HG03095 (cell line): ENCODE measurements at regions not wholly inside any gene's neighbourhood (a gene's known extent, or its start where the extent isn't known, plus 50 kb on each side); places are given as distances from the start of the nearest gene placed in this dataset.
"Not testable (repeated sequence)": the region's sequence is repeated elsewhere in the genome, so short reads cannot be mapped to it uniquely, and the experiment has no call there.

Experiments
- ATAC-seq: cut with Tn5 transposase; IDR thresholded peaks from one replicate; pipeline ENCODE4 v1.9.1; 2021; ENCODE audit warnings: moderate library complexity; ENCODE audit not compliant: unreplicated experiment

- no peak for ATAC-seq
These were observed 1708.5 kb downstream of the BRINP3 start for GRCh38 chr1:188769181-188769580.

GRCh38 chr1:188769936-188770335 is 1707.7 kb downstream of the BRINP3 start:
- ATAC-seq = no peak

DNA sequence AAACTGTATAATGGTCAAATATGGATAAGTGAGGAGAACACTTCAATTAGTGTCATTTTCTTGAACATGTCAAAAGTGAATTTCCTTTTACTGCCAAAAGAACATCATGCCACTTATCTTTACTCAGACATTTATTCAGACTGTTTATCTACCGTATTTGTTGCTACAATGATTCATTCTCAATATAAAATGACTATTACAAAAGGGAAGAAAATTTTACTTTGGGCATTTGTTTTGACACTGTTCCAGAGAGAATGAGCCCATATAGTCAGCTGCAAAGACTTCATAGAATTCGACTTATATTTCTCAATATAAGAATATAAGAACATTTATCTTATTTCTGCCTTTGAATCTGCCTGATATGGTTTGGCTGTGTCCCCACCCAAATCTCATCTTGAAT is 1699.1 kb downstream of the BRINP3 start:
- ATAC-seq = no peak

- peak; percentile 97 for ATAC-seq
These were observed 1695.3 kb downstream of the BRINP3 start for GRCh38 chr1:188782220-188782841.

- ATAC-seq = no peak
These were observed 1682.7 kb downstream of the BRINP3 start for GRCh38 chr1:188794969-188795368.

GRCh38 chr1:188812153-188812552 is 1665.5 kb downstream of the BRINP3 start:
- ATAC-seq = not testable (repeated sequence)

- not testable (repeated sequence) for ATAC-seq
These were observed 1664.7 kb downstream of the BRINP3 start for GRCh38 chr1:188812836-188813573.

DNA sequence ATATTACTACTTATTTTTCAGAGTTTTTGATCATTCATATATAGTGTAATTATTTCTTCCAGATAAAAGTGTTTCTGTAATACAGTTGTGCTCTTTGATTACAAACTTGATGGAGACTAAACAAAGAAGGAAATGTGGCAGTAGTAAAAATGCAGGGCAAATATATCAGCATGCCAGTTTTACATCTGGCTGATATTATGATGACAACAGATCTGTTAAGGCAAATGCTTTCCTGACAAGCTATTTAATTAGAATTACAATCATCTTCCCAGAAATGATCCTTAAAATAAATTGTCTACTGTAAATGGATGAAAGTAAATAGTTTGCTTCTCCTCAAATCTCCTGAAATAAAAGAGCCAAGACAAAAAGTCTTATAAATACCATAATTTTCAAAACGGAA is 1659.8 kb downstream of the BRINP3 start:
- no peak for ATAC-seq

GRCh38 chr1:188822248-188822647 is 1655.4 kb downstream of the BRINP3 start:
- ATAC-seq = no peak

DNA sequence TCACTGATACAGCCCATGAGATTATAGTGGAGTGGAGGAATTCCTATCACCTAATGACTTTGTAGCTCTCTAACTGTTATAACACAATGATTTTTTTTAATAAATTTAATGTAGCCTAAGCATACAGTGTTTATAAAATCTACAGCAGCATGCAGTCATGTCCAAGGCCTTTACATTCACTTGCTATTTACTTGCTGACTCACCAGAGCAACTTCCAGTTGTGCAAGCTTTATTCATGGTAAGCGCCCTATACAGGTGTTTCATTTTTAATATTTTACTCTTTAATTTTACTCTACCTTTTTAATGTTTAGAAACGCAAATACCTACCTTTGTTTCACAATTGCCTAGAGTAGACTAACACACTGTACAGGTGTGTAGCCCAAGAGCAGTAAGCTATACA is 1652.2 kb downstream of the BRINP3 start:
- no peak for ATAC-seq

DNA sequence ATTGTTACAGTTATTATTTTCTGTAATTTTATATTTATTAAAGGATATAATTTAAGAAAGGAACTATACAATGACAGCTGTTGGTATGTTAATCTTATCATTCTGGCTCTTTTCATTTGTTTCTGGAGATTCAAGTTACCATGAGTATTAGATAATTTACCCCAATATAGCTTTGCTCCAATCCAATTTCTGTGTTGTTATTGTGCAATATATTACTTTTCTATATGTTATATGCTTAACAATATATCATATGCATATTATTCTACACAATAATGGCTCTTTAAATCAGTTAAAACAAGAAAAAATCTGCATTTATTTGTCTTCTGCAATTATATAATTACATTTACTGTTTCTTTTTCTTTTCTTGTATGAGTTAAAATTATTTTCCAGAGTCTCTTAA is 1650.9 kb downstream of the BRINP3 start:
- no peak for ATAC-seq

DNA sequence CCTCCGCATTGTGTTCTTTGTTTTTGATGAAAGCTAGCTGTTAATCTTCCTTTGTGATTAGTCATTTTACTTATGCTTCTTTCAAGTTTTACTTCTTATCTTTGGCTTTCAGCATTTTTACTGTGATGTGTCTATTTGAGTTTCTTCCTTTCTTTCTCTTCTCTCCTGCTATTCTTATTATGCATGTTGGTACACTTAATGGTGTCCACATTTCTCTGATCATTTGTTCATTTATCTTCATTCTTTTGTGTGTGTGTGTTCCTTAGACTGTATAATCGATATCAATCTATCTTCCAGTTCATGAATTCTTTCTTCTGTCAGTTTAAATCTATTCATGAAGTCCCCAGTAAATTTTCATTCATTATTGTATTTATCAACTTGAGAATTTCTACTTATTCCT is 1650.3 kb downstream of the BRINP3 start:
- ATAC-seq = no peak

DNA sequence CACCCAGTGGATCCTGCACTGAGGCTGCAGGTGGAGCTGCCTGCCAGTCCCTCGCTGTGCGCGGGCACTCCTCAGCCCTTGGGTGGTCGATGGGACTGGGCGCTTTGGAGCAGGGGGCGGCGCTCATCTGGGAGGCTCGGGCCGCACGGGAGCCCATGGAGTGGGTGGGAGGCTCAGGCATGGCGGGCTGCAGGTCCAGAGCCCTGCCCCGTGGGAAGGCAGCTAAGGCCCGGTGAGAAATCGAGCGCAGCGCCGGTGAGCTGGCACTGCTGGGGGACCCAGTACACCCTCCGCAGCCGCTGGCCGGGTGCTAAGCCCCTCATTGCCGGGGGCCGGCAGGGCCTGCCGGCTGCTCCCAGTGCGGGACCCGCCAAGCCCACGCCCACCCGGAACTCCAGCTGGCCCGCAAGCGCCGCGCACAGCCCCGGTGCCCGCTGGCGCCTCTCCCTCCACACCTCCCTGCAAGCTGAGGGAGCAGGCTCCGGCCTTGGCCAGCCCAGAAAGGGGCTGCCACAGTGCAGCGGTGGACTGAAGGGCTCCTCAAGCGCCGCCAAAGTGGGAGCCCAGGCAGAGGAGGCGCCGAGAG is 1636.5 kb downstream of the BRINP3 start:
- not testable (repeated sequence) for ATAC-seq

GRCh38 chr1:188846468-188846867 is 1631.2 kb downstream of the BRINP3 start:
- no peak for ATAC-seq

DNA sequence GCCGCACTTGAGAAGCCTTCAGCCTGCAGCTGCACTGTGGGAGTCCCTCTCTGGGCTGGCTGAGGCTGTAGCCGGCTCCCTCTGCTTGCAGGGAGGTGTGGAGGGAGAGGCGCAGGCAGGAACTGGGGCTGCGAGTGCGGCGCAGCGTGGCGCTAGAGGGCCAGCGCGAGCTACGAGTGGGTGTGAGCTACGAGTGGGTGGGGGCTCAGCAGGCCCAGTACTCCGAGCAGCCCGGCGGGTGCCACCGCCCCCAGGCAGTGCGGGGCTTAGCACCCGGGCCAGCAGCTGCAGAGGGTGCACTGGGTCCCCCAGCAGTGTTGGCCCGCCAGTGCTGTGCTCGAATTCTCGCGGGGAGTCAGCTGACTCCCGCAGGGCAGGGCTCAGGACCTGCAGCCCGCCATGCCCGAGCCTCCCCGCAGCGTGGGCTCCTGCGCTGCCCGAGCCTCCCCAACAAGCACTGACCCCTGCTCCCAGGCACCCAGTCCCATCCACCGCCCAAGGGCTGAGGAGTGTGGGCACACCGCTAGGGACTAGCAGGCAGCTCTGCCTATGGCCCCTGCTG is 1620.1 kb downstream of the BRINP3 start:
- no peak for ATAC-seq

DNA sequence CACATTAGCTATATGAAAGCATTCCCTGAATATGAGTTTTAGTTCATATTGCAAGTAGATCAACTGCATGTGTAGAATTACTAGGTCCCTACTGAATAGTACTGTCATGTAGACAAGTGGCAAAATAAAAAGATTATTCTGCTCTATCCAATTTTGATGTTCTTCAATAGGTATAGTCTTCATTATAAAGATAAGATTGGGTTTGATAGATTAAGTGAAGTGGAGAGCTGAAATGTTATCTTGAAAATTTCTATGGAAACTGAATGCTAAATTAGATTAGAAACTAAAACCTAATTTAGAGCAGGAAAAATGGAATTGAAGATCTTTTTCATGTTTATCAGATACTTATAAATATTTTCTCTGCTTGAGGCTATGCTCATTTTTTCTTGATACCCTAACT is 1610.0 kb downstream of the BRINP3 start:
- no peak for ATAC-seq

DNA sequence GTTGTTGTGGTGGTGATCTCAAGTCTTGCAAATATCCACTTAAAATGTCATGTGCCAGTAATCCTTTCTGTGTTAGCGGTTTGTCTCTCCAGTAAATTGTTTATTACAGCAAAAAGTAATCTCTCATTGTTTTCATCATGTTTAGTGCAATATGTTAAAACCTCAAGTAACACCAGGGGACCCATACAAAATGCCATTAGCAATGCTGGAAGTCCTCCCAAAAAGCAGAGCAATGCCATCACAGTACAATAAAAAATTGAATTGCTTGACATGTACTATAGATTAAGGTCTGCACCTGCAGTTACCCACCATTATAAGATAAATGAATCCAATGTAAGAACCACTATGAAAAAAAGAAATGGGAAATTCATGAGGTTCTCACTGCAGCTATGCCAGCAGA is 1606.5 kb downstream of the BRINP3 start:
- no peak for ATAC-seq

DNA sequence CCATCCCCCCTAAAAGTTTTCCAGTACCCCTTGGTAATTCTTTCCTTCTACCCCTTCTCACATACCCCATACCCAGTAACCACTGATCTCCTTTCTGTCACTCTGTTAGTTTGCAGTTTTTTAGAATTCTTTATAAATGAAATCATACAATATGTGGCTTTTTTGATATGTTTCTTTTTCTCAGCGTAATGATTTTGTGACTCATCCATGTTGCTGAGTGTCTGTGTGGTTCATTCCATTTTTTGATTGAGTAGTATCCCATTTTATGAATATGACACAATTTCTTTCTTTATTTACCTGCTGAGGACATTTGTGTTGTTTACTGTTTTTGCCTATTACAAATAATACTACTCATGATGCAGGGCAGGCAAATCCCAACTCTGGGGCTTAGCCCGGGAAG is 1605.3 kb downstream of the BRINP3 start:
- ATAC-seq = no peak

- ATAC-seq = no peak
These were observed 1600.0 kb downstream of the BRINP3 start for GRCh38 chr1:188877668-188878067.

- no peak for ATAC-seq
These were observed 1589.3 kb downstream of the BRINP3 start for GRCh38 chr1:188888386-188888785.

- no peak for ATAC-seq
These were observed 1588.5 kb downstream of the BRINP3 start for GRCh38 chr1:188889166-188889565.

DNA sequence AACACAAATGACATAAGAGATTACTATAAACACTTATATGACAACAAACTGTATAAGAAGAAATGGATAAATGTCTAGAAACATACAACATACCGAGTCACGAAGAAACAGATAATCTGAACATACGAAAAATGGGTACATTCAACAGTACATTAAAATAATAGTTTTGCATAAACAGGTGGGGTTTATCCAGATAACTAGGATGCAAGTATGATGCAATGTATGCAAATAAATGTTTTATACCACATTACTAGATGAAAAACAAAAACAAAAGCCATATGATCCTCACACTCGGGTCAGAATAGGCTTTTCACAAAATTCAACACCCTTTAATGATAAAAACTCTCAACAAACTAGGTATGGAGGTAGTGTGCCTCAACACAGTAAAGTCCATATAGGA is 1585.7 kb downstream of the BRINP3 start:
- no peak for ATAC-seq
